Fibroblast of lung (primary cell): ENCODE measurements at regions not wholly inside any gene's neighbourhood (a gene's known extent, or its start where the extent isn't known, plus 50 kb on each side); places are given as distances from the start of the nearest gene placed in this dataset.

Experiments
- DNase-seq, 2 donors: peaks; one replicate each; pipeline versions ENCODE4 v3.0.0 to v3.0.0-alpha.2; 2010; ENCODE audit warnings: low read depth in 2 of 2
- H2AFZ ChIP-seq: 2 replicates; pipeline ENCODE4 v1.5.1; 2012; ENCODE audit warnings: low read length, control low read depth, inconsistent platforms
- H3K27ac ChIP-seq: 2 replicates; pipeline ENCODE4 v1.5.1; 2011; ENCODE audit warnings: low read length, control low read depth; ENCODE audit not compliant: insufficient read depth
- H3K27me3 ChIP-seq: 2 replicates; pipeline ENCODE4 v1.5.1; 2011; ENCODE audit warnings: mild to moderate bottlenecking, low read length; ENCODE audit not compliant: control insufficient read depth, insufficient read depth
- H3K36me3 ChIP-seq: 2 replicates; pipeline ENCODE4 v1.5.1; 2011; ENCODE audit warnings: low read length; ENCODE audit not compliant: control insufficient read depth, insufficient read depth
- H3K4me1 ChIP-seq: 2 replicates; pipeline ENCODE4 v1.5.1; 2011; ENCODE audit warnings: low read length; ENCODE audit not compliant: control insufficient read depth, insufficient read depth; ENCODE audit errors: extremely low read depth
- H3K4me2 ChIP-seq: 2 replicates; pipeline ENCODE4 v1.5.1; 2011; ENCODE audit warnings: low read length, control low read depth; ENCODE audit not compliant: insufficient read depth; ENCODE audit errors: extremely low read depth
- H3K4me3 ChIP-seq, 4 experiments: fragments of 200-600 bp in 1 of 4; sonication (generic) in 1 of 4; replicated peaks in 1 of 4; 2 replicates each; pipeline ENCODE4 v1.5.1; 2011 to 2016; ENCODE audit warnings: low read length in 4 of 4, low read depth in 3 of 4, mild to moderate bottlenecking in 3 of 4, control low read depth in 2 of 4, inconsistent platforms in 1 of 4, mixed read lengths in 1 of 4; ENCODE audit not compliant: insufficient read depth in 1 of 4; ENCODE audit errors: control extremely low read depth in 1 of 4
- H3K79me2 ChIP-seq: 2 replicates; pipeline ENCODE4 v1.5.1; 2012; ENCODE audit warnings: mild to moderate bottlenecking, low read length, inconsistent platforms; ENCODE audit not compliant: control insufficient read depth, insufficient read depth
- H3K9ac ChIP-seq: 2 replicates; pipeline ENCODE4 v1.5.1; 2011; ENCODE audit warnings: mild to moderate bottlenecking, low read length, control low read depth; ENCODE audit not compliant: insufficient read depth
- H3K9me3 ChIP-seq: 2 replicates; pipeline ENCODE4 v1.5.1; 2012; ENCODE audit warnings: low read depth, low read length; ENCODE audit not compliant: control insufficient read depth, insufficient read depth
- H4K20me1 ChIP-seq: 2 replicates; pipeline ENCODE4 v1.5.1; 2011; ENCODE audit warnings: low read length; ENCODE audit not compliant: control insufficient read depth, insufficient read depth; ENCODE audit errors: extremely low read depth
- CTCF ChIP-seq, 2 donors: IDR thresholded peaks in 1 of 2; conservative IDR thresholded peaks in 1 of 2; 1 replicate in 1 of 2; 2 replicates in 1 of 2; pipeline ENCODE4 v1.5.1; 2011 to 2012; ENCODE audit warnings: low read length in 2 of 2, control low read depth in 1 of 2, inconsistent platforms in 1 of 2, low read depth in 1 of 2, mild to moderate bottlenecking in 1 of 2
- EZH2 ChIP-seq: IDR thresholded peaks from 2 replicates; pipeline ENCODE4 v1.5.1; 2012; ENCODE audit warnings: low read length, control low read depth, mild to moderate bottlenecking; ENCODE audit errors: missing control alignments

GRCh38 chr1:199079994-199080393 lies 441.2 kb downstream of the PTPRC start:
- Histone ChIP-seq H3K9ac (no peak overlapping the region), H3K4me2 (no peak overlapping the region), H3K27ac (no peak overlapping the region), H3K4me1 (no peaks in the 10 kb centered on the region), H3K9me3 (no peaks in the 10 kb centered on the region), H4K20me1 (no peaks in the 10 kb centered on the region), H2AFZ (no peak overlapping the region), H3K27me3 (no peaks in the 10 kb centered on the region), H3K79me2 (no peaks in the 10 kb centered on the region), H3K36me3 (no peaks in the 10 kb centered on the region), H3K4me3 (no peak overlapping the region)
- DNase-seq: no peak
- TF ChIP-seq EZH2 (no peak), CTCF (conservative IDR thresholded peaks at IDR 0.05 in 1 of 2, IDR thresholded peaks at IDR 0.05 in 1 of 2; ENCODE audit: low read depth in 1 of 2, low read length in 2 of 2) (no peak)

- no peaks in the 10 kb centered on the region for H4K20me1 ChIP-seq
- no peak overlapping the region for H3K27ac ChIP-seq
- no peak for DNase-seq
- H3K9me3 ChIP-seq: no peaks in the 10 kb centered on the region
- no peak for TF ChIP-seq CTCF (conservative IDR thresholded peaks at IDR 0.05 in 1 of 2, IDR thresholded peaks at IDR 0.05 in 1 of 2; ENCODE audit: low read depth in 1 of 2, low read length in 2 of 2)
- no peak for TF ChIP-seq EZH2
- no peak overlapping the region for H3K4me3 ChIP-seq
- H3K79me2 ChIP-seq: no peaks in the 10 kb centered on the region
- no peaks in the 10 kb centered on the region for H3K36me3 ChIP-seq
- no peak overlapping the region for H2AFZ ChIP-seq
- H3K4me2 ChIP-seq: no peak overlapping the region
- no peaks in the 10 kb centered on the region for H3K4me1 ChIP-seq
- no peak overlapping the region for H3K9ac ChIP-seq
- H3K27me3 ChIP-seq: no peaks in the 10 kb centered on the region
Measured at GRCh38 chr1:199081739-199082138, 442.9 kb downstream of the PTPRC start.

- H3K4me3 ChIP-seq: no peak overlapping the region
- H3K9me3 ChIP-seq: no peaks in the 10 kb centered on the region
- no peaks in the 10 kb centered on the region for H3K4me1 ChIP-seq
- H3K36me3 ChIP-seq: no peaks in the 10 kb centered on the region
- no peak for DNase-seq
- H3K9ac ChIP-seq: no peak overlapping the region
- no peak overlapping the region for H3K4me2 ChIP-seq
- H3K79me2 ChIP-seq: no peaks in the 10 kb centered on the region
- no peak overlapping the region for H2AFZ ChIP-seq
- H4K20me1 ChIP-seq: no peaks in the 10 kb centered on the region
- TF ChIP-seq CTCF (conservative IDR thresholded peaks at IDR 0.05 in 1 of 2, IDR thresholded peaks at IDR 0.05 in 1 of 2; ENCODE audit: low read depth in 1 of 2, low read length in 2 of 2) (no peak), EZH2 (no peak)
- H3K27ac ChIP-seq: no peak overlapping the region
- H3K27me3 ChIP-seq: no peaks in the 10 kb centered on the region
Measured at GRCh38 chr1:199082778-199083389, 444.0 kb downstream of the PTPRC start.
